IMR-90 (cell line): ENCODE measurements at regions not wholly inside any gene's neighbourhood (a gene's known extent, or its start where the extent isn't known, plus 50 kb on each side); places are given as distances from the start of the nearest gene placed in this dataset.

ENCODE experiments used
- ATAC-seq: fragments of 200-7000 bp; cut with Tn5 transposase; 2 replicates; pipeline ENCODE4 v1.9.1; 2020; ENCODE audit warnings: low read depth, mild to moderate bottlenecking, moderate library complexity
- BruUV-seq: library from RNA; stranded (reverse); fragments of 400-500 nt; replicated peaks from 2 replicates; lab custom pipeline; 2021; lab: Mats Ljungman, UMichigan
- CTCF ChIA-PET: fragments of 300-600 bp; formaldehyde crosslinking; extraction: SDS; loops from one replicate; lab custom pipeline; 2021; ENCODE audit warnings: antibody characterized with exemption; lab: Yijun Ruan, JAX
- POLR2A ChIA-PET: fragments of 300-600 bp; sonication (Branson Sonifier 250); formaldehyde crosslinking; loops from one replicate; lab custom pipeline; 2022; ENCODE audit warnings: antibody characterized with exemption; ENCODE audit not compliant: unreplicated experiment; lab: Charles Lee
- DNase-seq: peaks from one replicate; pipeline ENCODE4 v3.0.0; 2013
- H2AFZ ChIP-seq: replicated peaks from 2 replicates; pipeline ENCODE3; 2013; ENCODE audit warnings: low read length, mild to moderate bottlenecking; ENCODE audit not compliant: poor library complexity
- H2AK5ac ChIP-seq: 2 replicates; pipeline ENCODE4 v1.6.1; 2013; ENCODE audit warnings: low read depth, low read length, inconsistent platforms
- H2AK9ac ChIP-seq: replicated peaks from 2 replicates; pipeline ENCODE3; 2013; ENCODE audit warnings: mild to moderate bottlenecking, low read depth, low read length, moderate library complexity; ENCODE audit not compliant: poor library complexity
- H2BK120ac ChIP-seq: 2 replicates; pipeline ENCODE4 v1.6.1; 2013; ENCODE audit warnings: low read depth, low read length, inconsistent platforms
- H2BK15ac ChIP-seq: 3 replicates; pipeline ENCODE4 v1.6.1; 2013; ENCODE audit warnings: low read depth, low read length, inconsistent platforms
- H2BK20ac ChIP-seq: 2 replicates; pipeline ENCODE4 v1.6.1; 2013; ENCODE audit warnings: low read depth, mild to moderate bottlenecking, inconsistent platforms, low read length, moderate library complexity
- H2BK5ac ChIP-seq: 2 replicates; pipeline ENCODE4 v1.6.1; 2013; ENCODE audit warnings: mild to moderate bottlenecking, low read depth, low read length, inconsistent platforms; ENCODE audit not compliant: poor library complexity, severe bottlenecking
- H3K14ac ChIP-seq: replicated peaks from 2 replicates; pipeline ENCODE4 v1.6.1; 2013; ENCODE audit warnings: low read depth, low read length, inconsistent platforms
- H3K18ac ChIP-seq: 2 replicates; pipeline ENCODE4 v1.6.1; 2013; ENCODE audit warnings: low read depth, low read length, control low read depth
- H3K23ac ChIP-seq: 2 replicates; pipeline ENCODE4 v1.6.1; 2013; ENCODE audit warnings: low read depth, low read length, inconsistent platforms
- H3K27ac ChIP-seq: 2 replicates; pipeline ENCODE4 v1.5.1; 2013; ENCODE audit warnings: mild to moderate bottlenecking, control low read depth, low read length; ENCODE audit not compliant: insufficient read depth
- H3K27me3 ChIP-seq: 2 replicates; pipeline ENCODE4 v1.6.1; 2013; ENCODE audit warnings: low read length; ENCODE audit not compliant: control insufficient read depth, insufficient read depth
- H3K36me3 ChIP-seq: 2 replicates; pipeline ENCODE4 v1.6.1; 2013; ENCODE audit warnings: low read length, mixed read lengths; ENCODE audit not compliant: control insufficient read depth, insufficient read depth
- H3K4ac ChIP-seq: 2 replicates; pipeline ENCODE4 v1.6.1; 2013; ENCODE audit warnings: low read depth, low read length, inconsistent platforms
- H3K4me1 ChIP-seq: 2 replicates; pipeline ENCODE4 v1.6.1; 2013; ENCODE audit warnings: low read length, mixed read lengths; ENCODE audit not compliant: control insufficient read depth, insufficient read depth
- H3K4me2 ChIP-seq: 2 replicates; pipeline ENCODE4 v1.6.1; 2013; ENCODE audit warnings: low read depth, mild to moderate bottlenecking, control low read depth, low read length, moderate library complexity
- H3K4me3 ChIP-seq: 2 replicates; pipeline ENCODE4 v1.5.1; 2013; ENCODE audit warnings: low read depth, mild to moderate bottlenecking, control low read depth, low read length, moderate library complexity; ENCODE audit not compliant: insufficient read depth
- H3K56ac ChIP-seq: 2 replicates; pipeline ENCODE4 v1.6.1; 2013; ENCODE audit warnings: low read length, inconsistent platforms; ENCODE audit not compliant: insufficient read depth; ENCODE audit errors: extremely low read depth
- H3K79me1 ChIP-seq, 2 experiments: 2 replicates each; pipeline ENCODE4 v1.6.1; 2013; ENCODE audit warnings: low read length in 2 of 2, inconsistent platforms in 1 of 2, low read depth in 1 of 2
- H3K9ac ChIP-seq: 2 replicates; pipeline ENCODE4 v1.6.1; 2013; ENCODE audit warnings: low read depth, low read length, control low read depth
- H3K9me1 ChIP-seq: 2 replicates; pipeline ENCODE4 v1.6.1; 2013; ENCODE audit warnings: low read length, inconsistent platforms; ENCODE audit not compliant: insufficient read depth
- H3K9me3 ChIP-seq: 2 replicates; pipeline ENCODE4 v1.6.1; 2013; ENCODE audit warnings: low read length; ENCODE audit not compliant: control insufficient read depth, insufficient read depth
- H4K20me1 ChIP-seq: 2 replicates; pipeline ENCODE4 v1.6.1; 2013; ENCODE audit warnings: low read length, inconsistent platforms; ENCODE audit not compliant: insufficient read depth
- H4K5ac ChIP-seq: 2 replicates; pipeline ENCODE4 v1.6.1; 2013; ENCODE audit warnings: mild to moderate bottlenecking, low read depth, low read length, control low read depth
- H4K8ac ChIP-seq, 2 experiments: 2 replicates each; pipeline ENCODE4 v1.6.1; 2013; ENCODE audit warnings: low read depth in 2 of 2, low read length in 2 of 2, control low read depth in 1 of 2, inconsistent platforms in 1 of 2
- H4K91ac ChIP-seq: 2 replicates; pipeline ENCODE4 v1.6.1; 2013; ENCODE audit warnings: low read depth, low read length, inconsistent platforms; ENCODE audit not compliant: insufficient read depth
- BHLHE40 ChIP-seq: fragments of 150-350 bp; IDR thresholded peaks from 2 replicates; pipeline ENCODE4 v1.6.1; 2016; ENCODE audit warnings: mild to moderate bottlenecking, low read depth, low read length
- CEBPB ChIP-seq: IDR thresholded peaks from 2 replicates; pipeline ENCODE4 v1.6.1; 2012; ENCODE audit warnings: low read depth, low read length, improper control_type of control experiment
- CHD1 ChIP-seq: IDR thresholded peaks from 2 replicates; pipeline ENCODE4 v1.6.1; 2012; ENCODE audit warnings: low read depth, low read length, improper control_type of control experiment
- FOS ChIP-seq: fragments of 150-350 bp; IDR thresholded peaks from 2 replicates; pipeline ENCODE4 v1.6.1; 2016; ENCODE audit warnings: low read depth, low read length
- MAFK ChIP-seq: IDR thresholded peaks from 2 replicates; pipeline ENCODE4 v1.6.1; 2012; ENCODE audit warnings: low read depth, low read length, improper control_type of control experiment
- NFE2L2 ChIP-seq: fragments of 150-350 bp; IDR thresholded peaks from 2 replicates; pipeline ENCODE4 v1.6.1; 2016; ENCODE audit warnings: low read depth, mild to moderate bottlenecking, low read length
- POLR2A ChIP-seq: IDR thresholded peaks from 2 replicates; pipeline ENCODE4 v1.6.1; 2012; ENCODE audit warnings: mild to moderate bottlenecking, low read depth, low read length
- RAD21 ChIP-seq: IDR thresholded peaks from 2 replicates; pipeline ENCODE4 v1.6.1; 2012; ENCODE audit warnings: low read length, improper control_type of control experiment
- RCOR1 ChIP-seq: IDR thresholded peaks from 2 replicates; pipeline ENCODE4 v1.6.1; 2012; ENCODE audit warnings: mild to moderate bottlenecking, low read length, improper control_type of control experiment; ENCODE audit not compliant: insufficient replicate concordance
- RFX5 ChIP-seq: IDR thresholded peaks from 2 replicates; pipeline ENCODE4 v1.8.0; 2012; ENCODE audit warnings: low read depth, mild to moderate bottlenecking, low read length, moderate library complexity
- SMC3 ChIP-seq: fragments of 150-350 bp; IDR thresholded peaks from 2 replicates; pipeline ENCODE4 v1.6.1; 2016; ENCODE audit warnings: low read depth, mild to moderate bottlenecking, antibody characterized with exemption, low read length, moderate library complexity
- WGBS, 2 experiments: methylation state at CpG; one replicate each; pipeline versions ENCODE4 v1.1.5 to v1.1.7; 2013; ENCODE audit warnings: missing lambda C conversion rate in 2 of 2; ENCODE audit not compliant: insufficient read length in 1 of 2; ENCODE audit errors: extremely low coverage in 2 of 2; 5-methylcytosine and 5-hydroxymethylcytosine counted together
- dilution Hi-C: fragments of 300-500 bp; cut with HindIII; formaldehyde crosslinking; loops from one replicate; pipeline ENCODE4 v1.14.3; 2018; ENCODE audit warnings: low sequenced_read_pairs; ENCODE audit not compliant: unreplicated experiment
- in situ Hi-C: fragments of 300-500 bp; cut with MboI; formaldehyde crosslinking; loops from 3 replicates; pipeline ENCODE4 v1.14.3; 2019; ENCODE audit warnings: low sequenced_read_pairs, inconsistent platforms, mixed read lengths
- intact Hi-C: fragments of 100-400 bp; cut with micrococcal nuclease; formaldehyde crosslinking; loops from 2 replicates; pipeline ENCODE4 v1.10.0; 2022
- TF ChIP-seq, protein P1 (sequence below): fragments of 150-350 bp; IDR thresholded peaks from 2 replicates; pipeline ENCODE4 v1.6.1; 2016; ENCODE audit warnings: low read depth, mild to moderate bottlenecking, low read length, moderate library complexity, borderline replicate concordance
- TF ChIP-seq, protein P2 (sequence below): conservative IDR thresholded peaks from 2 replicates; pipeline ENCODE4 v1.5.1; 2012; ENCODE audit warnings: mild to moderate bottlenecking, low read depth, low read length, improper control_type of control experiment
- TF ChIP-seq, protein P3 (sequence below): fragments of 150-350 bp; IDR thresholded peaks from 2 replicates; pipeline ENCODE4 v1.6.1; 2017; ENCODE audit warnings: mild to moderate bottlenecking, antibody characterized with exemption, low read length, low read depth

DNA sequence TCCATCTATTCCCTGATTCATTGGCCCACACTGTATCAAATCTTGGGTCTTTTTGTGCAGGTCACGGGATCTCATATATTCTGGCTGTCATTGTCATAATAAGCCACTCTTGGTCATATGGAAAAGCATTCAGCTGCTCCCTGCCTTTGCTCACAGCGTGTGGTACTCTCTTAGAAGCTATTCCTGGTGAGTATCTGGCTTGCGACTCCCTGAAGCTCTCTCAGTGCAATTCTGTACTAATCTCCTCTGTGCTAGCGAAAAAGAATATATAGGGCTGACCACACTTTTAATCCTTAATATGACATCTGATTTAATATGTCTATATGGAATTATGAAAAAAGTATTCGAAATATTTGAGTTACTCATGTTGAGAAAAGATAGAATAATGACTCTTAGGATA, 440.8 kb upstream of the GBE1 start:
- H3K4me1 ChIP-seq, result no peaks in the 10 kb centered on the region
- H3K4me3 ChIP-seq, result no peak overlapping the region
- TF ChIP-seq NFE2L2, result no peak
- no peak for TF ChIP-seq RCOR1
- no peak for TF ChIP-seq POLR2A
- no peak for TF ChIP-seq BHLHE40
- no peak for TF ChIP-seq CEBPB
- TF ChIP-seq, protein P1, sequence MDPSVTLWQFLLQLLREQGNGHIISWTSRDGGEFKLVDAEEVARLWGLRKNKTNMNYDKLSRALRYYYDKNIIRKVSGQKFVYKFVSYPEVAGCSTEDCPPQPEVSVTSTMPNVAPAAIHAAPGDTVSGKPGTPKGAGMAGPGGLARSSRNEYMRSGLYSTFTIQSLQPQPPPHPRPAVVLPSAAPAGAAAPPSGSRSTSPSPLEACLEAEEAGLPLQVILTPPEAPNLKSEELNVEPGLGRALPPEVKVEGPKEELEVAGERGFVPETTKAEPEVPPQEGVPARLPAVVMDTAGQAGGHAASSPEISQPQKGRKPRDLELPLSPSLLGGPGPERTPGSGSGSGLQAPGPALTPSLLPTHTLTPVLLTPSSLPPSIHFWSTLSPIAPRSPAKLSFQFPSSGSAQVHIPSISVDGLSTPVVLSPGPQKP, result no peak
- no peak for TF ChIP-seq MAFK
- TF ChIP-seq, protein P2, sequence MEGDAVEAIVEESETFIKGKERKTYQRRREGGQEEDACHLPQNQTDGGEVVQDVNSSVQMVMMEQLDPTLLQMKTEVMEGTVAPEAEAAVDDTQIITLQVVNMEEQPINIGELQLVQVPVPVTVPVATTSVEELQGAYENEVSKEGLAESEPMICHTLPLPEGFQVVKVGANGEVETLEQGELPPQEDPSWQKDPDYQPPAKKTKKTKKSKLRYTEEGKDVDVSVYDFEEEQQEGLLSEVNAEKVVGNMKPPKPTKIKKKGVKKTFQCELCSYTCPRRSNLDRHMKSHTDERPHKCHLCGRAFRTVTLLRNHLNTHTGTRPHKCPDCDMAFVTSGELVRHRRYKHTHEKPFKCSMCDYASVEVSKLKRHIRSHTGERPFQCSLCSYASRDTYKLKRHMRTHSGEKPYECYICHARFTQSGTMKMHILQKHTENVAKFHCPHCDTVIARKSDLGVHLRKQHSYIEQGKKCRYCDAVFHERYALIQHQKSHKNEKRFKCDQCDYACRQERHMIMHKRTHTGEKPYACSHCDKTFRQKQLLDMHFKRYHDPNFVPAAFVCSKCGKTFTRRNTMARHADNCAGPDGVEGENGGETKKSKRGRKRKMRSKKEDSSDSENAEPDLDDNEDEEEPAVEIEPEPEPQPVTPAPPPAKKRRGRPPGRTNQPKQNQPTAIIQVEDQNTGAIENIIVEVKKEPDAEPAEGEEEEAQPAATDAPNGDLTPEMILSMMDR, result no peak
- TF ChIP-seq CHD1, result no peak
- TF ChIP-seq, protein P3, sequence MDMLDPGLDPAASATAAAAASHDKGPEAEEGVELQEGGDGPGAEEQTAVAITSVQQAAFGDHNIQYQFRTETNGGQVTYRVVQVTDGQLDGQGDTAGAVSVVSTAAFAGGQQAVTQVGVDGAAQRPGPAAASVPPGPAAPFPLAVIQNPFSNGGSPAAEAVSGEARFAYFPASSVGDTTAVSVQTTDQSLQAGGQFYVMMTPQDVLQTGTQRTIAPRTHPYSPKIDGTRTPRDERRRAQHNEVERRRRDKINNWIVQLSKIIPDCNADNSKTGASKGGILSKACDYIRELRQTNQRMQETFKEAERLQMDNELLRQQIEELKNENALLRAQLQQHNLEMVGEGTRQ, result no peak
- TF ChIP-seq FOS, result no peak
- no peak for TF ChIP-seq RAD21
- TF ChIP-seq RFX5, result no peak
- TF ChIP-seq SMC3, result no peak
- H4K8ac ChIP-seq, result no peak overlapping the region
- no peaks in the 10 kb centered on the region for H3K27me3 ChIP-seq
- no peak overlapping the region for H4K91ac ChIP-seq
- no peak overlapping the region for H3K14ac ChIP-seq
- H3K4me2 ChIP-seq, result no peak overlapping the region
- H2BK20ac ChIP-seq, result no peak overlapping the region
- no peak overlapping the region for H3K23ac ChIP-seq
- no TSS peak for BruUV-seq
- H3K9ac ChIP-seq, result no peak overlapping the region
- ChIA-PET CTCF (no interaction called here), POLR2A (no interaction called here)
- in situ Hi-C loops (no loop called here), dilution Hi-C loops (no loop called here), intact Hi-C loops (no loop called here)
- no peak for ATAC-seq
- no CpG with 5 or more reads among the region's 5 CpGs for WGBS, 2 experiments
- H3K18ac ChIP-seq, result no peak overlapping the region
- H3K79me1 ChIP-seq, result no peaks in the 10 kb centered on the region
- H2AFZ ChIP-seq, result no peak overlapping the region
- no peak overlapping the region for H4K5ac ChIP-seq
- H4K20me1 ChIP-seq, result no peaks in the 10 kb centered on the region
- H3K9me1 ChIP-seq, result no peaks in the 10 kb centered on the region
- H2AK5ac ChIP-seq, result no peak overlapping the region
- no peak overlapping the region for H3K27ac ChIP-seq
- no peak overlapping the region for H2BK5ac ChIP-seq
- H3K56ac ChIP-seq, result no peak overlapping the region
- H3K4ac ChIP-seq, result no peak overlapping the region
- H2BK15ac ChIP-seq, result no peak overlapping the region
- peaks cover 8% of the 10 kb centered on the region for H3K9me3 ChIP-seq
- no peak overlapping the region for H2BK120ac ChIP-seq
- no peak for DNase-seq
- H2AK9ac ChIP-seq, result no peak overlapping the region
- no peaks in the 10 kb centered on the region for H3K36me3 ChIP-seq
